Activated CD4-positive, alpha-beta memory T cell treated with anti-CD3 and anti-CD28 coated beads, Interleukin-2, amount 10 ng/mL, durations not matched to agents 7 days and 5 days (primary cell): ENCODE measurements at regions not wholly inside any gene's neighbourhood (a gene's known extent, or its start where the extent isn't known, plus 50 kb on each side); places are given as distances from the start of the nearest gene placed in this dataset.
"Not testable (repeated sequence)": the region's sequence is repeated elsewhere in the genome, so short reads cannot be mapped to it uniquely, and the experiment has no call there.

Experiments
- CTCF ChIA-PET: fragments of 350-600 bp; sonication (Branson Sonifier 250); formaldehyde crosslinking; loops from one replicate; lab custom pipeline; 2021; ENCODE audit warnings: antibody characterized with exemption, inconsistent platforms; lab: Charles Lee
- POLR2A ChIA-PET: fragments of 350-600 bp; sonication (Branson Sonifier 250); formaldehyde crosslinking; loops from one replicate; lab custom pipeline; 2021; ENCODE audit warnings: antibody characterized with exemption; lab: Charles Lee
- DNase-seq: peaks from one replicate; pipeline ENCODE4 v3.0.0-alpha.2; 2020
- H3K27ac Mint-ChIP-seq: one replicate; pipeline ENCODE4 v1.8.0; 2021; ENCODE audit warnings: mild to moderate bottlenecking, mixed read lengths
- H3K27me3 Mint-ChIP-seq: one replicate; pipeline ENCODE4 v1.8.0; 2021; ENCODE audit warnings: mixed read lengths
- H3K36me3 Mint-ChIP-seq: one replicate; pipeline ENCODE4 v1.8.0; 2021; ENCODE audit warnings: low read depth, mixed read lengths
- H3K4me1 Mint-ChIP-seq: one replicate; pipeline ENCODE4 v1.8.0; 2021; ENCODE audit warnings: mixed read lengths
- H3K4me3 Mint-ChIP-seq: one replicate; pipeline ENCODE4 v1.8.0; 2021; ENCODE audit warnings: mild to moderate bottlenecking, mixed read lengths
- H3K9me3 Mint-ChIP-seq: one replicate; pipeline ENCODE4 v1.8.0; 2021; ENCODE audit warnings: mixed read lengths

GRCh38 chr1:199929556-199929955 lies 98.0 kb upstream of the NR5A2 start:
- Mint-ChIP-seq H3K36me3 (no peaks in the 10 kb centered on the region), H3K9me3 (no peaks in the 10 kb centered on the region), H3K27me3 (peaks cover 15% of the 10 kb centered on the region), H3K27ac (no peak overlapping the region), H3K4me3 (no peak overlapping the region), H3K4me1 (peaks cover 6% of the 10 kb centered on the region)
- POLR2A ChIA-PET = no interaction called here
- CTCF ChIA-PET = no interaction called here
- no peak for DNase-seq

- CTCF ChIA-PET, H3K27ac Mint-ChIP-seq, H3K4me1 Mint-ChIP-seq, H3K4me3 Mint-ChIP-seq, H3K9me3 Mint-ChIP-seq, POLR2A ChIA-PET, H3K36me3 Mint-ChIP-seq, DNase-seq: not testable (repeated sequence)
- H3K27me3 Mint-ChIP-seq = peaks cover 16% of the 10 kb centered on the region
Measured at GRCh38 chr1:199930067-199930466, 97.4 kb upstream of the NR5A2 start.

GRCh38 chr1:199931666-199932377 lies 95.7 kb upstream of the NR5A2 start:
- Mint-ChIP-seq H3K27ac (no peak overlapping the region), H3K4me3 (no peak overlapping the region), H3K4me1 (peaks cover 6% of the 10 kb centered on the region), H3K9me3 (no peaks in the 10 kb centered on the region), H3K27me3 (peaks cover 26% of the 10 kb centered on the region), H3K36me3 (no peaks in the 10 kb centered on the region)
- POLR2A ChIA-PET = no interaction called here
- CTCF ChIA-PET = no interaction called here
- DNase-seq = no peak

GRCh38 chr1:199932462-199932861 lies 95.0 kb upstream of the NR5A2 start:
- Mint-ChIP-seq H3K27ac (no peak overlapping the region), H3K4me1 (peaks cover 6% of the 10 kb centered on the region), H3K36me3 (no peaks in the 10 kb centered on the region), H3K4me3 (no peak overlapping the region), H3K27me3 (peaks cover 30% of the 10 kb centered on the region), H3K9me3 (no peaks in the 10 kb centered on the region)
- POLR2A ChIA-PET = no interaction called here
- no peak for DNase-seq
- CTCF ChIA-PET = no interaction called here

- Mint-ChIP-seq H3K36me3 (no peaks in the 10 kb centered on the region), H3K27me3 (peaks cover 48% of the 10 kb centered on the region), H3K27ac (no peak overlapping the region)
Measured at GRCh38 chr1:199936441-199936840, 91.1 kb upstream of the NR5A2 start.

GRCh38 chr1:199937161-199937560 lies 90.3 kb upstream of the NR5A2 start:
- H3K4me1 Mint-ChIP-seq = peaks cover 15% of the 10 kb centered on the region
- H3K4me3 Mint-ChIP-seq = no peak overlapping the region
- H3K27ac Mint-ChIP-seq = no peak overlapping the region
- H3K9me3 Mint-ChIP-seq = no peaks in the 10 kb centered on the region
- H3K27me3 Mint-ChIP-seq = peaks cover 43% of the 10 kb centered on the region
- no peak for DNase-seq
- POLR2A ChIA-PET = no interaction called here
- CTCF ChIA-PET = no interaction called here
- no peaks in the 10 kb centered on the region for H3K36me3 Mint-ChIP-seq

More at GRCh38 chr1:199936441-199936840, 91.1 kb upstream of the NR5A2 start:
- ChIA-PET POLR2A (no interaction called here), CTCF (no interaction called here)
- peaks cover 13% of the 10 kb centered on the region for H3K4me1 Mint-ChIP-seq
- H3K9me3 Mint-ChIP-seq = no peaks in the 10 kb centered on the region
- DNase-seq = no peak
- H3K4me3 Mint-ChIP-seq = no peak overlapping the region

GRCh38 chr1:199937661-199938060 lies 89.8 kb upstream of the NR5A2 start:
- DNase-seq = no peak
- ChIA-PET CTCF (no interaction called here), POLR2A (no interaction called here)
- Mint-ChIP-seq H3K4me1 (peaks cover 12% of the 10 kb centered on the region), H3K9me3 (no peaks in the 10 kb centered on the region), H3K36me3 (no peaks in the 10 kb centered on the region), H3K4me3 (no peak overlapping the region), H3K27ac (no peak overlapping the region), H3K27me3 (peaks cover 39% of the 10 kb centered on the region)

GRCh38 chr1:199944986-199945385 lies 82.5 kb upstream of the NR5A2 start:
- Mint-ChIP-seq H3K9me3 (no peaks in the 10 kb centered on the region), H3K4me3 (no peak overlapping the region), H3K36me3 (no peaks in the 10 kb centered on the region), H3K27ac (no peak overlapping the region), H3K27me3 (peaks cover 37% of the 10 kb centered on the region), H3K4me1 (peaks cover 13% of the 10 kb centered on the region)
- POLR2A ChIA-PET = no interaction called here
- DNase-seq = no peak
- CTCF ChIA-PET = interaction anchor here (0.6 kb wide), 1 partner anchor 125 kb away, joined by 3 read pairs; no protein-coding TSS in a partner anchor

GRCh38 chr1:199945591-199945990 lies 81.9 kb upstream of the NR5A2 start:
- Mint-ChIP-seq H3K27ac (no peak overlapping the region), H3K36me3 (no peaks in the 10 kb centered on the region), H3K9me3 (no peaks in the 10 kb centered on the region), H3K4me1 (peaks cover 12% of the 10 kb centered on the region), H3K27me3 (peaks cover 37% of the 10 kb centered on the region), H3K4me3 (no peak overlapping the region)
- ChIA-PET POLR2A (no interaction called here), CTCF (interaction anchor here (0.6 kb wide), 1 partner anchor 126 kb away, joined by 3 read pairs; no protein-coding TSS in a partner anchor)
- DNase-seq = no peak

- Mint-ChIP-seq H3K4me3 (no peak overlapping the region), H3K27me3 (peaks cover 38% of the 10 kb centered on the region), H3K27ac (no peak overlapping the region), H3K4me1 (peaks cover 6% of the 10 kb centered on the region), H3K36me3 (no peaks in the 10 kb centered on the region), H3K9me3 (no peaks in the 10 kb centered on the region)
- ChIA-PET POLR2A (no interaction called here), CTCF (no interaction called here)
- no peak for DNase-seq
Measured at GRCh38 chr1:199946305-199947155, 81.0 kb upstream of the NR5A2 start.

GRCh38 chr1:199948587-199949280 lies 78.8 kb upstream of the NR5A2 start:
- Mint-ChIP-seq H3K4me1 (peaks cover 1% of the 10 kb centered on the region), H3K36me3 (no peaks in the 10 kb centered on the region), H3K27me3 (peaks cover 35% of the 10 kb centered on the region), H3K27ac (no peak overlapping the region), H3K4me3 (no peak overlapping the region), H3K9me3 (no peaks in the 10 kb centered on the region)
- ChIA-PET CTCF (no interaction called here), POLR2A (no interaction called here)
- DNase-seq = no peak

GRCh38 chr1:199951005-199951404 lies 76.5 kb upstream of the NR5A2 start:
- H3K36me3 Mint-ChIP-seq, POLR2A ChIA-PET, H3K9me3 Mint-ChIP-seq, H3K4me1 Mint-ChIP-seq, H3K4me3 Mint-ChIP-seq, H3K27ac Mint-ChIP-seq, CTCF ChIA-PET, DNase-seq: not testable (repeated sequence)
- H3K27me3 Mint-ChIP-seq = peaks cover 28% of the 10 kb centered on the region

- POLR2A ChIA-PET = interaction anchor here (0.6 kb wide), 1 partner anchor 9 kb away, joined by 4 read pairs; no protein-coding TSS in a partner anchor
Measured at GRCh38 chr1:199953651-199954050, 73.9 kb upstream of the NR5A2 start.

More at GRCh38 chr1:199953651-199954050, 73.9 kb upstream of the NR5A2 start:
- no peaks in the 10 kb centered on the region for H3K9me3 Mint-ChIP-seq
- no peak for DNase-seq
- H3K36me3 Mint-ChIP-seq = no peaks in the 10 kb centered on the region
- H3K4me1 Mint-ChIP-seq = peaks cover 1% of the 10 kb centered on the region
- no peak overlapping the region for H3K4me3 Mint-ChIP-seq
- CTCF ChIA-PET = no interaction called here
- peaks cover 21% of the 10 kb centered on the region for H3K27me3 Mint-ChIP-seq
- no peak overlapping the region for H3K27ac Mint-ChIP-seq
